GM10266 (cell line): ENCODE measurements at regions not wholly inside any gene's neighbourhood (a gene's known extent, or its start where the extent isn't known, plus 50 kb on each side); places are given as distances from the start of the nearest gene placed in this dataset.
A peak's percentile ranks its signal among the peaks of the same experiment; 100 is the strongest.

Experiments
- DNase-seq: peaks from one replicate; pipeline ENCODE4 v3.0.0; 2012; ENCODE audit errors: extremely low spot score
- CTCF ChIP-seq: IDR thresholded peaks from 2 replicates; pipeline ENCODE4 v1.5.1; 2012; ENCODE audit warnings: mild to moderate bottlenecking, low read depth; ENCODE audit not compliant: control insufficient read depth, insufficient read depth; ENCODE audit errors: missing control alignments

DNA sequence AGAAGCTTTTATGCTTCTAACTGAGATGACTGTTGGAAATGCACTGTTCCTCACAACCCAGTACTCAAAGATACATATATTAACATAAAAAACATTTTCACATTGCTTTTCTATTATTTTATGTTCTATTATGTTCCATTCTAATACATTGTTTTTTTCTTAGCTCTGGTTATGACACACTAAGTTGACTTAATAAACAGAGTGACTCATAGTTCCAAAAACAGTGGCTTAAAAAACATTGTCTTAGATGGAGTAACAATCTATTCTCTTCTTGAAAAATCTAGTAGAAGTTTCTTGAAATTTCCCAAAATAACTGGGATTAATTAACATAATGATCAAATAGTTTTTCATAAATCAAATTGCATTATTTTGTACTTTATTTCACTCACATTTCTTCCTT is 328.2 kb upstream of the LRATD1 start:
- DNase-seq, result no peak
- TF ChIP-seq CTCF, result no peak

GRCh38 chr2:14306268-14306861 is 326.2 kb upstream of the LRATD1 start:
- peak; percentile 16 for DNase-seq
- no peak for TF ChIP-seq CTCF

- no peak for DNase-seq
- TF ChIP-seq CTCF, result no peak
Observed at GRCh38 chr2:14313341-14313740, 319.2 kb upstream of the LRATD1 start.

DNA sequence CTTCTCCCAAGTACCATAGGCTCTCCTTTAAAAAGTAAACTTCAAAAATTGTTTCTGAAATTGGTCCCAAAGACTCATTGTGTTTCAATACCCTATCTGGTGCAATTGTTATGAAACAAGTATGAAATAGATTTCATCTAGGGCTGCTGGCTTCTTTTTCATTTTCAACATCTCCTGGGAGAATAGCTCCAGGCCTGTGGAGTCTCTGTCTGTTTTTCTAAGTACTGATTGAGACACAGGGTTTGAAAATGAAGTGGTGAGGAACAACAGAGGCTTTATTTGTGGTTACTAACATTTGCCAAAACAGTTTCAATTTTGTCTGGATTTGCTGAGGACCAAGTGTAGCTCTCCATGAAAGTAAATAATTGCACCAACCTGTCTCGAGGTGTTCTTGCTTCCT is 315.9 kb upstream of the LRATD1 start:
- no peak for TF ChIP-seq CTCF
- no peak for DNase-seq

- DNase-seq, result no peak
- no peak for TF ChIP-seq CTCF
Observed at GRCh38 chr2:14321357-14321756, 311.2 kb upstream of the LRATD1 start.

DNA sequence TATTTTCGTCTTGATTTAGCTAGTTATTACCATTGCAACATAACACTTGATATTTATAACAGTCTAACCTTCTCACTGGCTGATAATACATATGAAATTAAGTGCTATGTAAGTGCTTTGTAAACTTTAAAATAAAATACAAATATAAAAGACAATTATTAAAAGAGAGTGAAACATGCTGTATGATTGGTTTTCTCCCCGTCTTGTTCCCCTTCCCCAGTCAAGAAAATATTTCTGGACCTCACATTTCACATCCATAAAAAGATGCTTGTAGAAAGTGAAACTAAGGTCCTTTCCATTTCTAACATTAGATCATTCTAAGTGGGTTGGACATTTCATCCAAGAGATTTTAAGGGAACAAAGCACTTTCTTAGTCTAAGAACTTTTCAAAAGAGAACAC is 310.2 kb upstream of the LRATD1 start:
- TF ChIP-seq CTCF, result no peak
- DNase-seq, result no peak

DNA sequence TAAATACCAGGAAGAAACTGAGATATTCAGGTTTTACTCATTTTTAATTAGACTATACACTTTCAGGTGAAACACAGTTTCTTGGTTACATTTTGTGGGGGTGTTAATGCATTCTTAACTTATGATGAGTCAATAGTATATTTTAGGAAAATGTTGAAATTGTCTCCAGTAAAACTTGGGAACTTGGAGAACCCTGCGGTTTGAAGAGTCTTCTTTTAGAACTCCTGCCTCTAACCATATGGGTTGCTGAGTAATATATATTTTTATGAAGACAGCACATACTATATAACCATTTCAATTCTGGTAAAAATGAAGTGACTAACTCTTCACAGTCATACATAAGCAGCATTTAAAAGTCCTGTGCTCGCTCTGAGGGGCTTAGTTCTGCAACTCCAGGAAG is 308.2 kb upstream of the LRATD1 start:
- no peak for DNase-seq

More for the DNA sequence above, 308.2 kb upstream of the LRATD1 start:
- TF ChIP-seq CTCF, result no peak
